ENCODE measurements at regions not wholly inside any gene's neighbourhood (a gene's known extent, or its start where the extent isn't known, plus 50 kb on each side); places are given as distances from the start of the nearest gene placed in this dataset.

DNA sequence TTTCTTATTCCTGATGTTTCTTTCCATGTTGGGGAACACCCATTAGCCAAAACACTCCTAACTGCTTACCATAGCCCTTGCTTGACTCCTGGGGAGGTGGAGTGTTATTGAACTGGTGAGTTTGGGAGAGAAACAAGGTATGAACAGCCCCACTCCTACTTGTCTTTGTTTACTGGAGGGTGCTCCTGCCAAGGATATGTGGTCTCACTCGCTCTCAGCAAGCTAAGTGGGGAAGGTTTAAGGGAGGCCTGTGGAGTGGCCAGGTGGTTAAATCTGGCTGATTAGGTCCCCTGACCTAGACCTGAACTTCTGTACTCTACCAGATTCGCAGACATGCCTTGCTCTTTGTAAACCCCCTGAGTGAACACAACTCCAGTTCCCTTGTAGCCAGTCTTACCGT is 300.1 kb downstream of the PTEN start:
- no peak overlapping the region for H3K27ac ChIP-seq
- no peak for TF ChIP-seq CTCF (IDR thresholded peaks at IDR 0.05)
- no peak for TF ChIP-seq ZFX (IDR thresholded peaks at IDR 0.05; ENCODE audit: borderline replicate concordance)

DNA sequence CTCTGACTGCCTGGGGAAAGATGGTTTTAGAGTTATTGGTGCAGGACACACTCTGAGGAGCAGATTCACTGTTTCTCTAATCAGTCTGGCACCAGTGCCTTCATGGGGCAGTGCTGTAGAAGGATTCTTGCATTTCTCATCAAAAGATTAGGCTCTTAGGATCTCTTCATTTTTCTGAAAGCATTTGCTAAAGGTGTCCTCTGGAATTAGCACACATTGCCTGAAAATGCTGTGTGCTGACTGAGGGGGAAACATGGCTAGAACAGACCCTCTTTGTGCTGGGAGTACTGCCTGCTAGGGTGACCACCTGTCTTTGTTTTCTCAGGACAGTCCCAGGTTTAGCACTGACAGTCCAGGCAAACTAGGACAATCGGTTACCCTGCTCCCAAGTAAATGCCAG is 301.0 kb downstream of the PTEN start:
- TF ChIP-seq ZFX (IDR thresholded peaks at IDR 0.05; ENCODE audit: borderline replicate concordance): no peak
- no peak for TF ChIP-seq CTCF (IDR thresholded peaks at IDR 0.05)
- H3K27ac ChIP-seq: no peak overlapping the region

DNA sequence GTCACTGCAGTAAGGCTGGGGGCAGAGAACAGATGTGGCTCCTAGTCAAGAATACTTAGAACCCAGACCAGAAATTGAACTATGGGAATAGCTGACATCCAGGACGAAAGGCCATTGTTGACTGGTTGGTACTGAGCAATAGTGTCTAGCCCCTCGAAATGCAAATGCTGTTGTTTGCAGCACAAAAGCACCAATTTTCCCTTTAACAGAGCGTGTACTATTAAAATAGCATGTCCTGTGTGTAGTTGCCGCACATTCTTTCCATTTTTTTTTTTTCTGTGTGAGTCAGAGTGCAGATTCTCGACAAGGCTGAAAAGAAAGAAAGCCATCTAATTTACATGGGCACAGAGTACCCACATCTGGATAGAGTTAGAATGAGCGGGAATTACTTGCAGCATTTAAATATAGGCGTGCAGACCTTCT is 302.4 kb downstream of the PTEN start:
- no peak overlapping the region for H3K27ac ChIP-seq
- TF ChIP-seq CTCF (IDR thresholded peaks at IDR 0.05) (no peak), ZFX (IDR thresholded peaks at IDR 0.05; ENCODE audit: borderline replicate concordance) (no peak)

- no peak for TF ChIP-seq ZFX (IDR thresholded peaks at IDR 0.05; ENCODE audit: borderline replicate concordance)
- TF ChIP-seq CTCF (IDR thresholded peaks at IDR 0.05): no peak
- no peak overlapping the region for H3K27ac ChIP-seq
Measured at GRCh38 chr10:88168171-88169036, 305.0 kb downstream of the PTEN start.

DNA sequence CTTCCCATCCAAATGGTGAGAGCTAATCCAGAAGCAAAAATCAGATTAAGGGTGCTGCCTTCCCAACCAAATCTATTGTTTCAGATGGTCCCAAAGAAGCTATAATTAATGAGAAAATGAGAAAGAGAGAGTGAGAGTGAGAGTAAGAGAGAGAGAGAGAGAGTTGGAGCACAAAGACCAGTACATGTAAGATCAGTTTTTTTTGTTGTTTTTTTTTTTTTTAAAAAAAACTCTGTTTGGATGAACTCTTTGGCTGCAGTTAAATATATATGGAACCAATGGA is 305.6 kb downstream of the PTEN start:
- TF ChIP-seq ZFX (IDR thresholded peaks at IDR 0.05; ENCODE audit: borderline replicate concordance) (no peak), CTCF (IDR thresholded peaks at IDR 0.05) (no peak)
- H3K27ac ChIP-seq: no peak overlapping the region

GRCh38 chr10:88170628-88171027 is 307.2 kb downstream of the PTEN start:
- H3K27ac ChIP-seq: no peak overlapping the region
- TF ChIP-seq ZFX (IDR thresholded peaks at IDR 0.05; ENCODE audit: borderline replicate concordance): no peak
- TF ChIP-seq CTCF (IDR thresholded peaks at IDR 0.05): no peak

- H3K27ac ChIP-seq: no peak overlapping the region
- TF ChIP-seq CTCF (IDR thresholded peaks at IDR 0.05): no peak
- TF ChIP-seq ZFX (IDR thresholded peaks at IDR 0.05; ENCODE audit: borderline replicate concordance): no peak
Measured at GRCh38 chr10:88172159-88172558, 308.7 kb downstream of the PTEN start.

Data from 22Rv1 (cell line).